ENCODE measurements at regions not wholly inside any gene's neighbourhood (a gene's known extent, or its start where the extent isn't known, plus 50 kb on each side); places are given as distances from the start of the nearest gene placed in this dataset.
A peak's percentile ranks its signal among the peaks of the same experiment; 100 is the strongest.
"Not testable (repeated sequence)": the region's sequence is repeated elsewhere in the genome, so short reads cannot be mapped to it uniquely, and the experiment has no call there.

DNA sequence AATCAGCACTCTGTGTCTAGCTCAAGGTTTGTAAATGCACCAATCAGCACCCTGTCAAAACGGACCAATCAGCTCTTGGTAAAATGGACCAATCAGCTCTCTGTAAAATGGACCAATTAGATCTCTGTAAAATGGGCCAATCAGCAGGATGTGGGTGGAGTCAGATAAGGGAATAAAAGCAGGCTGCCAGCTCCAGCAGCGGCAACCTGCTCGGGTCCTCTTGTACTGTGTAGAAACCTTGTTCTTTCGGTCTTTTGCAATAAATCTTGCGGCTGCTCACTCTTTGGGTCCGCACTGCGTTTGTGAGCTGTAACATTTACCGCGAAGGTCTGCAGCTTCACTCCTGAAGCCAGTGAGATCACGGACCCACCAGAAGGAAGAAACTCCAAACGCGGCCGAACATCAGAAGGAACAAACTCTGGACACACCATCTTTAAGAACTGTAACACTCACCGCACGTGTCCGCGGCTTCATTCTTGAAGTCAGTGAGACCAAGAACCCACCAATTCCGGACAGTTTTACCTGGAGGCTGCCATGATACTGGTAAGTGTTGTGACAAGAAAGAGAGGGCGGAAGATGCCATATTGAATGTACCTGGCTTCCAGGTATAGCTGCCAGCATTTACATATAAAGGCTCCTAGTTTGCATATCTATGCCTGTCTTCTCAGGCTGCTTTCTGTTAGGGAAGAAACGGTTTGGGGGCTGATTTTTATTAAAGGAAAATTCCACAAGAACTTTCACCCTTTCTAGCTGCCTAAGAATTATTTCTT is 758.5 kb upstream of the CTNND2 start:
- TF ChIP-seq CTCF (IDR thresholded peaks at IDR 0.05): no peak
- no peak for TF ChIP-seq POLR2A (IDR thresholded peaks at IDR 0.05)
- no peaks in the 10 kb centered on the region for H3K36me3 ChIP-seq
- H3K9me3 ChIP-seq: no peaks in the 10 kb centered on the region
- H3K27ac ChIP-seq: no peak overlapping the region
- no peak overlapping the region for H3K4me3 ChIP-seq
- H3K4me1 ChIP-seq: no peaks in the 10 kb centered on the region
- no peak for DNase-seq
- no peaks in the 10 kb centered on the region for H3K27me3 ChIP-seq

DNA sequence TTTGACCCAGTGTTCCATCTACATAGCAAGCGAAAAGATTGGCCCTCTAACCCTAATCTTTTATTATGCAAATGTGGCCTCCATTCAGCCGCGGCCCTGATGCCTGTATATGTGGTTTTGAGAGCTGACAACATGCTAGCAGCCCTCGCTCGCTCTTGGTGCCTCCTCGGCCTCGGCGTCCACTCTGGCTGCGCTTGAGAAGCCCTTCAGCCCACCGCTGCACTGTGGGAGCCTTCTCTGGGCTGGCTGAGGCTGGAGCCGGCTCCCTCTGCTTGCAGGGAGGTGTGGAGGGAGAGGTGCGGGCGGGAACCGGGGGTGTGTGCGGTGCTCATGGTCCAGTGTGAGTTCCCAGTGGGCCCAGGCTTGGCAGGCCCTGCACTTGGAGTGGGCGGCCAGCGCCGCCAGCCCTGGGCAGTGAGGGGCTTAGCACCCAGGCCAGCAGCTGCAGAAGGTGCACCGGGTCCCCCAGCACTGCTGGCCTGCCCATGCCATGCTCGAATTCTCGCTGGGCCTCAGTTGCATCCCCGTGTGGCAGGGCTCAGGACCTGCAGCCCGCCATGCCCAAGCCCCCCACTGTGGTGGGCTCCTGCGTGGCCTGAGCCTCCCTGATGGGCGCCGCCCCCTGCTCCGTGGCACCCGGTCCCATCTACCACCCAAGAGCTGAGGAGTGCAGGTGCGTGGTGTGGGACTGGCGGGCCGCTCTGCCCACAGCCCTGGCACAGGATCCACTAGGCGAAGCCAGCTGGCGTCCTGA is 757.5 kb upstream of the CTNND2 start:
- TF ChIP-seq POLR2A (IDR thresholded peaks at IDR 0.05) (no peak), CTCF (IDR thresholded peaks at IDR 0.05) (no peak)
- DNase-seq: peak in 1 of 3 donors; percentile 37
- H3K4me1 ChIP-seq: no peaks in the 10 kb centered on the region

DNA sequence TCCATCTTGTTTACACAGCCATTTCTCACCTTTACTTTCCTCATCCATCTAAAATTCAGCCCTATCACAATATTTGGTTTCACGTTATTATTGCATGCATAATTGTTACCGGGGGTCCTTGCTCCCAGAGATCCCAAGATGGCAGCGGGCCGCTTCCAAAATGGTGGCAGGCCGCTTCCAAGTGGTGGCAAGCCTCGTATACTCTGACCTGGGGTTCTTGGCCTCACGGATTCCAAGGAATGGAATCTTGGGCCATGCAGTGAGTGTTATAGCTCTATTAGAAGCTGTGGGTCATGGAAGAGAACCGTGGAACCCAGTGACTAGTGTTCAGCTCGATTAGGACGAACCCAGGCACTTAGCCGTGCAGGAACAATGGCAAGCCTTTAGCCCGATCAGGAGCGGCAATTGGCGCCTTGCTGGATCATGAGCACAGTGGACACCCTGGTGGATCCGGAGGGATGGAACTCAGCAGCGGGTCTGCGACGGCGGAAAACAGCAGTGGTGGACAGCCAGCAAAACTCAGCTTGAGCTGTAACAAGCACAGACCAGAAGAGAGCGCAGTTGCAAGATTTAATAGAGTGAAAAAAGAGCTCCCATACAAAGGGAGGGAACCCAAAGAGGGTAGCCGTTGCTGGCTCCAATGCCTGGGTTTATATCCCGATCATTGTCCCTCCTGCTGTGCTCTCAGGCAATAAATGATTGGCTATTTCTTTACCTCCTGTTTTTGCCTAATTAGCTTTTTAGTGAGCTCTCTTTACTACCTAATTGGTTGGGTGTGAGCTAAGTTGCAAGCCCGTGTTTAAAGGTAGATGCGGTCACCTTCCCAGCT is 756.2 kb upstream of the CTNND2 start:
- not testable (repeated sequence) for DNase-seq, H3K4me3 ChIP-seq

More for the DNA sequence above, 757.5 kb upstream of the CTNND2 start:
- Histone ChIP-seq H3K4me3 (no peak overlapping the region), H3K36me3 (no peaks in the 10 kb centered on the region), H3K9me3 (no peaks in the 10 kb centered on the region), H3K27ac (no peak overlapping the region), H3K27me3 (no peaks in the 10 kb centered on the region)

DNA sequence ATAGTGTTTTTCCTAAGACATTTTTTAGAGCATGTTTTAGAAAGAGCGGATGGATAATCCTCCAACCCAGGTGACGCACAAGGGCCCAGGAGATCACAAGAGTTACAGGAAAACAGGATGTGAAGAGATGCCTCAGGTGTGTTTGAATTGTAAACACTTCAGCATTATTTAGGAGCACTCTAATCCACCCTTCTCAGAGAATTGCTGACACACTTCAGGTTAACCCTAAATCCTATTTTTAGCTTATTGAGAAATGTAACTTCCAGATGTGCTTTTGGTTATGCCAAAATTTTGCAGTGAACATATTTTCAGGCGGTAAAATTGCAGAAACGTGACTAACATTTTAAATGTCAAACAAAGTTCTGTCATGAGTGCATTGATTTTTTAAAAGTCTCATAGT is 755.4 kb upstream of the CTNND2 start:
- no peak for DNase-seq
- Histone ChIP-seq H3K4me3 (no peak overlapping the region), H3K9me3 (no peaks in the 10 kb centered on the region), H3K36me3 (no peaks in the 10 kb centered on the region), H3K27ac (no peak overlapping the region), H3K4me1 (no peaks in the 10 kb centered on the region), H3K27me3 (no peaks in the 10 kb centered on the region)
- TF ChIP-seq CTCF (IDR thresholded peaks at IDR 0.05): no peak
- TF ChIP-seq POLR2A (IDR thresholded peaks at IDR 0.05): no peak

More for the DNA sequence above, 756.2 kb upstream of the CTNND2 start:
- not testable (repeated sequence) for H3K36me3 ChIP-seq, H3K27me3 ChIP-seq, H3K27ac ChIP-seq, H3K4me1 ChIP-seq, H3K9me3 ChIP-seq

DNA sequence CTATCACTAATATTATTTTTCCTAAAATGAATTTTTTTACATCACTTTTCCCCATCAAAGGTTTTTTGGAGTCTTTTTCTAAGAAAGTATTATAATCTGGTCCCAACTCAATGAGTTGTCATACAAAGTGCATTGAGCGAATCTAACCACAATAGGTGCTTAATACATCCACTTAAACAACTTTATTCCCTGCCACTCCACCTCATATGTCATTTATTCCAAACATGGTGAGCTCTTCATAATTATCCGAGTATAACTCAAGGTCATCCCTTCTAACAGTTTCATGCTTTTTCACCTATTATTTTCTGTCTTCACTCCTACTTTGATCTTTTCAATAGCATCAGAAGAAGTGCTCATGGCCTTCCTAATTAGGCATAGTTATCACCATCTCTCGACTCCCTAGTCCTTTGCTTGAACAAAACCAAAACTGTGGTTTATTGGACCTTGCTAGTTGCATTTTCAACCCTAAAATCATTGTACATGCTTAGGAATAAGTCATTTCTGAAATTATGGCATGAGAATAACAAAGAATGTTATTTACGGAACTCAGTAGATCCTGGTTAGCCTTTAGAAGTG is 754.7 kb upstream of the CTNND2 start:
- H3K4me3 ChIP-seq: no peak overlapping the region
- no peak for DNase-seq
- H3K27me3 ChIP-seq: no peaks in the 10 kb centered on the region

DNA sequence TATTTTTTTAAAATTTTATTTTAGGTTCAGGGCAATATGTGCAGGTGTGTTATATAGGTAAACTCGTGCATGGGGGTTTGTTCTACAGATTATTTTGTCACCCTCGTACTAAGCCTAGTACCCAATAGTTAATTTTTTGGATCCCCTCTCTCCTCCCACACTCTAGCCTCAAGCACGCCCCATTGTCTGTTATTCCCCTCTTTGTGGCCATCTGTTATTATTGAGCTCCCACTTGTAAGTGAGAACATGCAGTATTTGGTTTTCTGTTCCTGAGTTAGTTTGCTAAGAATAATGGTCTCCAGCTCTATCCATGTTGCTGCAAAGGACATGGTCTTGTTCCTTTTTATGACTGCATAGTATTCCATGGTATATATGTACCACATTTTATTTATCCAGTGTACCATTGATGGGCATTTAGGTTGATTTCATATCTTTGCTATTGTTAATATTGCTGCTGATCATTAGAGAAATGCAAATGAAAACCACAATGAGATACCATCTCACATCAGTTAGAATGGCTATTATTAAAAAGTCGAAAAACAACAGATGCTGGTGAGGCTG is 753.7 kb upstream of the CTNND2 start:
- H3K4me1 ChIP-seq, H3K36me3 ChIP-seq, DNase-seq, H3K4me3 ChIP-seq, H3K9me3 ChIP-seq, H3K27ac ChIP-seq, H3K27me3 ChIP-seq: not testable (repeated sequence)

More for the DNA sequence above, 754.7 kb upstream of the CTNND2 start:
- H3K27ac ChIP-seq: no peak overlapping the region
- no peaks in the 10 kb centered on the region for H3K9me3 ChIP-seq
- H3K36me3 ChIP-seq: no peaks in the 10 kb centered on the region
- no peaks in the 10 kb centered on the region for H3K4me1 ChIP-seq
- no peak for TF ChIP-seq POLR2A (IDR thresholded peaks at IDR 0.05)

All from Peyer's patch (tissue), 4 donors.